SK-N-SH (cell line): ENCODE measurements at regions not wholly inside any gene's neighbourhood (a gene's known extent, or its start where the extent isn't known, plus 50 kb on each side); places are given as distances from the start of the nearest gene placed in this dataset.

Source experiments
- CTCF ChIA-PET: fragments of 300-600, 350-600 bp; formaldehyde crosslinking; extraction: SDS; loops from one replicate; lab custom pipeline; 2021; lab: Yijun Ruan, JAX
- POLR2A ChIA-PET: fragments of 350-600 bp; sonication (Branson Sonifier 250); formaldehyde crosslinking; extraction: SDS; loops from one replicate; lab custom pipeline; 2020; ENCODE audit warnings: antibody characterized with exemption, inconsistent platforms; lab: Yijun Ruan, JAX
- DNase-seq: peaks from one replicate; pipeline ENCODE4 v3.0.0; 2012
- H2AFZ ChIP-seq: fragments of 200-600 bp; sonication (generic); 2 replicates; pipeline ENCODE4 v1.8.1; 2016; ENCODE audit warnings: antibody characterized with exemption, mild to moderate bottlenecking, low read depth
- H3F3A ChIP-seq: fragments of 200-600 bp; sonication (generic); replicated peaks from 2 replicates; pipeline ENCODE3; 2016; ENCODE audit warnings: antibody characterized with exemption, mild to moderate bottlenecking; ENCODE audit not compliant: insufficient read depth
- H3K27ac ChIP-seq, 2 experiments: fragments of 200-500 bp in 1 of 2; fragments of 200-600 bp in 1 of 2; sonication (Bioruptor generic) in 1 of 2; sonication (generic), shearing (Covaris generic) in 1 of 2; 2 replicates each; pipeline versions ENCODE4 v1.5.1 to v1.6.1; 2014 to 2016; ENCODE audit warnings: low read depth in 2 of 2, inconsistent platforms in 1 of 2, low read length in 1 of 2, mild to moderate bottlenecking in 1 of 2, mixed read lengths in 1 of 2
- H3K27me3 ChIP-seq: fragments of 200-600 bp; sonication (generic), shearing (Covaris generic); 2 replicates; pipeline ENCODE4 v1.6.1; 2016; ENCODE audit warnings: mixed run types; ENCODE audit not compliant: insufficient read depth
- H3K36me3 ChIP-seq, 2 experiments: fragments of 200-500 bp in 1 of 2; fragments of 200-600 bp in 1 of 2; sonication (Bioruptor generic) in 1 of 2; sonication (generic) in 1 of 2; replicated peaks in 1 of 2; 2 replicates each; pipeline versions ENCODE3 to v1.5.1; 2014 to 2016; ENCODE audit warnings: low read length in 1 of 2, mild to moderate bottlenecking in 1 of 2; ENCODE audit not compliant: insufficient read depth in 2 of 2, control insufficient read depth in 1 of 2
- H3K4me1 ChIP-seq, 2 experiments: fragments of 200-500 bp in 1 of 2; fragments of 200-600 bp in 1 of 2; sonication (Bioruptor generic) in 1 of 2; sonication (generic), shearing (Covaris generic) in 1 of 2; 2 replicates each; pipeline versions ENCODE4 v1.5.1 to v1.6.1; 2014 to 2016; ENCODE audit warnings: low read depth in 1 of 2, low read length in 1 of 2, mixed run types in 1 of 2; ENCODE audit not compliant: insufficient read depth in 2 of 2, control insufficient read depth in 1 of 2
- H3K4me2 ChIP-seq: fragments of 200-600 bp; sonication (generic), shearing (Covaris generic); 2 replicates; pipeline ENCODE4 v1.6.1; 2017; ENCODE audit warnings: mixed run types
- H3K4me3 ChIP-seq, 2 experiments: fragments of 200-500 bp in 1 of 2; fragments of 200-600 bp in 1 of 2; sonication (Bioruptor generic) in 1 of 2; sonication (generic), shearing (Covaris generic) in 1 of 2; 2 replicates each; pipeline versions ENCODE4 v1.5.1 to v1.8.1; 2014 to 2016; ENCODE audit warnings: low read depth in 2 of 2, inconsistent platforms in 1 of 2, low read length in 1 of 2, mild to moderate bottlenecking in 1 of 2, mixed read lengths in 1 of 2, moderate library complexity in 1 of 2
- H3K79me2 ChIP-seq: fragments of 200-600 bp; sonication (generic); 2 replicates; pipeline ENCODE4 v1.8.1; 2017; ENCODE audit warnings: mild to moderate bottlenecking; ENCODE audit not compliant: insufficient read depth
- H3K9ac ChIP-seq: fragments of 200-600 bp; sonication (generic); 2 replicates; pipeline ENCODE4 v1.6.1; 2017; ENCODE audit warnings: mixed run types
- H3K9me2 ChIP-seq: fragments of 200-600 bp; sonication (generic); 2 replicates; pipeline ENCODE4 v1.6.1; 2017; ENCODE audit warnings: mixed run types
- H3K9me3 ChIP-seq: fragments of 200-600 bp; sonication (generic); 2 replicates; pipeline ENCODE4 v1.6.1; 2017; ENCODE audit warnings: mixed run types, mild to moderate bottlenecking, moderate library complexity
- H4K20me1 ChIP-seq: fragments of 200-600 bp; sonication (generic); 2 replicates; pipeline ENCODE4 v1.6.1; 2017; ENCODE audit warnings: mild to moderate bottlenecking, mixed run types; ENCODE audit not compliant: insufficient read depth
- CHD2 ChIP-seq: fragments of 150-350 bp; IDR thresholded peaks from 2 replicates; pipeline ENCODE4 v1.6.1; 2018; ENCODE audit warnings: low read length; ENCODE audit not compliant: partially characterized antibody
- CTCF ChIP-seq: fragments of 200-600 bp; sonication (generic); IDR thresholded peaks from 2 replicates; pipeline ENCODE4 v1.6.1; 2017; ENCODE audit warnings: antibody characterized with exemption, mild to moderate bottlenecking, moderate library complexity
- FOXJ3 ChIP-seq: sonication (generic); formaldehyde crosslinking; IDR thresholded peaks from 2 replicates; pipeline ENCODE4 v1.5.1; 2020; ENCODE audit warnings: mild to moderate bottlenecking, missing genetic modification reagents
- GATA2 ChIP-seq: sonication (generic); formaldehyde crosslinking; IDR thresholded peaks from 2 replicates; pipeline ENCODE4 v1.5.0; 2020; ENCODE audit warnings: mild to moderate bottlenecking, missing genetic modification reagents
- IRF3 ChIP-seq: fragments of 150-350 bp; IDR thresholded peaks from 2 replicates; pipeline ENCODE4 v1.6.1; 2016; ENCODE audit warnings: mild to moderate bottlenecking, low read depth, low read length
- MAX ChIP-seq: IDR thresholded peaks from 2 replicates; pipeline ENCODE4 v1.4.0; 2012; ENCODE audit warnings: low read depth
- MEF2A ChIP-seq: IDR thresholded peaks from 2 replicates; pipeline ENCODE4 v1.4.0; 2012; ENCODE audit warnings: low read depth, borderline replicate concordance
- NRF1 ChIP-seq: IDR thresholded peaks from 2 replicates; pipeline ENCODE4 v1.6.1; 2012; ENCODE audit warnings: low read depth, mild to moderate bottlenecking, low read length
- POLR2AphosphoS5 ChIP-seq: IDR thresholded peaks from 2 replicates; pipeline ENCODE4 v1.6.1; 2012; ENCODE audit warnings: low read depth, low read length
- REST ChIP-seq: IDR thresholded peaks from 2 replicates; pipeline ENCODE4 v1.6.1; 2012; ENCODE audit warnings: mild to moderate bottlenecking, low read depth, low read length, moderate library complexity
- RFX5 ChIP-seq: IDR thresholded peaks from 2 replicates; pipeline ENCODE4 v1.6.1; 2012; ENCODE audit warnings: mild to moderate bottlenecking, improper control_type of control experiment, low read length
- SIN3A ChIP-seq: IDR thresholded peaks from 2 replicates; pipeline ENCODE4 v1.6.1; 2012; ENCODE audit warnings: low read depth, mild to moderate bottlenecking, low read length, moderate library complexity, borderline replicate concordance
- SMC3 ChIP-seq: IDR thresholded peaks from 2 replicates; pipeline ENCODE4 v1.6.1; 2012; ENCODE audit warnings: low read depth, low read length, improper control_type of control experiment
- TEAD4 ChIP-seq: IDR thresholded peaks from 2 replicates; pipeline ENCODE4 v1.4.0; 2012; ENCODE audit warnings: mild to moderate bottlenecking, borderline replicate concordance; ENCODE audit not compliant: insufficient read depth
- WGBS: methylation state at CpG from one replicate; pipeline ENCODE4 v1.1.6; 2017; ENCODE audit warnings: low lambda C conversion rate; 5-methylcytosine and 5-hydroxymethylcytosine counted together

- Histone ChIP-seq H3K4me1 (no peaks in the 10 kb centered on the region), H3K9me3 (no peaks in the 10 kb centered on the region), H4K20me1 (no peaks in the 10 kb centered on the region), H3K4me2 (no peak overlapping the region), H3K9ac (no peak overlapping the region), H3K9me2 (no peaks in the 10 kb centered on the region), H3K36me3 (no peaks in the 10 kb centered on the region), H3F3A (peaks cover 4% of the 10 kb centered on the region), H3K27ac (no peak overlapping the region), H3K27me3 (no peaks in the 10 kb centered on the region), H2AFZ (no peak overlapping the region), H3K79me2 (no peaks in the 10 kb centered on the region), H3K4me3 (no peak overlapping the region)
- CTCF ChIA-PET, result interaction anchor here (0.7 to 1.1 kb wide), 2 partner anchors 9 to 36 kb away, joined by 3 read pairs; no protein-coding TSS in a partner anchor
- POLR2A ChIA-PET, result no interaction called here
- no peak for DNase-seq
- WGBS, result 67% methylated on average over 1 of the region's 1 CpG
- TF ChIP-seq TEAD4, result no peak
- TF ChIP-seq REST, result no peak
- no peak for TF ChIP-seq POLR2AphosphoS5
- TF ChIP-seq RFX5, result no peak
- TF ChIP-seq MEF2A, result no peak
- TF ChIP-seq SMC3, result no peak
- no peak for TF ChIP-seq FOXJ3 (CRISPR knock-in tag)
- TF ChIP-seq SIN3A, result no peak
- TF ChIP-seq CHD2, result no peak
- no peak for TF ChIP-seq CTCF
- TF ChIP-seq NRF1, result no peak
Observed at GRCh38 chr5:171535162-171535561, 115.7 kb downstream of the FGF18 start.

- H3K36me3 ChIP-seq, result no peaks in the 10 kb centered on the region
- no peaks in the 10 kb centered on the region for H3K4me1 ChIP-seq
- POLR2A ChIA-PET, result no interaction called here
- no peak overlapping the region for H3K4me3 ChIP-seq
- H3K79me2 ChIP-seq, result no peaks in the 10 kb centered on the region
- 72% methylated on average over 9 of the region's 9 CpGs for WGBS
- H3K4me2 ChIP-seq, result no peak overlapping the region
- H4K20me1 ChIP-seq, result no peaks in the 10 kb centered on the region
- H3K27me3 ChIP-seq, result no peaks in the 10 kb centered on the region
- no peaks in the 10 kb centered on the region for H3K9me3 ChIP-seq
- no peak overlapping the region for H3K9ac ChIP-seq
- H2AFZ ChIP-seq, result no peak overlapping the region
- H3K9me2 ChIP-seq, result no peaks in the 10 kb centered on the region
- CTCF ChIA-PET, result interaction anchor here (1.5 kb wide), 1 partner anchor 9 kb away, joined by 3 read pairs; no protein-coding TSS in a partner anchor
- no peak for DNase-seq
- no peaks in the 10 kb centered on the region for H3F3A ChIP-seq
- H3K27ac ChIP-seq, result no peak overlapping the region
- TF ChIP-seq SIN3A, result no peak
- TF ChIP-seq FOXJ3 (CRISPR knock-in tag), result no peak
- TF ChIP-seq MAX, result no peak
- TF ChIP-seq REST, result no peak
- no peak for TF ChIP-seq SMC3
- TF ChIP-seq IRF3, result no peak
- TF ChIP-seq GATA2, result no peak
- TF ChIP-seq MEF2A, result no peak
Observed at GRCh38 chr5:171537070-171537849, 117.8 kb downstream of the FGF18 start.
